ENCODE measurements at regions not wholly inside any gene's neighbourhood (a gene's known extent, or its start where the extent isn't known, plus 50 kb on each side); places are given as distances from the start of the nearest gene placed in this dataset.

GRCh38 chrX:141960578-141960977, 56.9 kb downstream of the MAGEC1 start (continued):
- TF ChIP-seq CSRNP3 (CRISPR knock-in tag; IDR thresholded peaks at IDR 0.05): no peak
- TF ChIP-seq CREB5 (CRISPR knock-in tag; IDR thresholded peaks at IDR 0.05; ENCODE audit: low read depth): no peak
- no peak for TF ChIP-seq ZFP3 (CRISPR knock-in tag; IDR thresholded peaks at IDR 0.05)
- TF ChIP-seq GLIS3 (CRISPR knock-in tag; IDR thresholded peaks at IDR 0.05): no peak
- no peak for TF ChIP-seq ZFP30 (CRISPR knock-in tag; IDR thresholded peaks at IDR 0.05)

All from SK-N-SH treated with all-trans-retinoic acid at 6 μM for 48 hours (cell line).